Activated CD4-positive, alpha-beta memory T cell treated with anti-CD3 and anti-CD28 coated beads for 36 hours (primary cell): ENCODE measurements at regions not wholly inside any gene's neighbourhood (a gene's known extent, or its start where the extent isn't known, plus 50 kb on each side); places are given as distances from the start of the nearest gene placed in this dataset.

Experiments used
- CTCF ChIA-PET: fragments of 350-600 bp; sonication (Branson Sonifier 250); formaldehyde crosslinking; loops from one replicate; lab custom pipeline; 2021; ENCODE audit warnings: antibody characterized with exemption, inconsistent platforms; lab: Charles Lee
- POLR2A ChIA-PET: fragments of 350-600 bp; sonication (Branson Sonifier 250); formaldehyde crosslinking; loops from one replicate; lab custom pipeline; 2021; ENCODE audit warnings: antibody characterized with exemption; lab: Charles Lee
- DNase-seq: peaks from one replicate; pipeline ENCODE4 v3.0.0-alpha.2; 2020
- H3K27ac Mint-ChIP-seq: one replicate; pipeline ENCODE4 v1.8.0; 2021; ENCODE audit warnings: mixed read lengths
- H3K27me3 Mint-ChIP-seq: one replicate; pipeline ENCODE4 v1.8.0; 2021; ENCODE audit warnings: mixed read lengths
- H3K36me3 Mint-ChIP-seq: one replicate; pipeline ENCODE4 v1.8.0; 2021; ENCODE audit warnings: mixed read lengths
- H3K4me1 Mint-ChIP-seq: one replicate; pipeline ENCODE4 v1.8.0; 2021; ENCODE audit warnings: low read depth, mixed read lengths
- H3K4me3 Mint-ChIP-seq: one replicate; pipeline ENCODE4 v1.8.0; 2021; ENCODE audit warnings: mild to moderate bottlenecking, mixed read lengths
- H3K9me3 Mint-ChIP-seq: one replicate; pipeline ENCODE4 v1.8.0; 2021; ENCODE audit warnings: mixed read lengths
- intact Hi-C: fragments of 100-400 bp; cut with micrococcal nuclease; formaldehyde crosslinking; loops from one replicate; pipeline ENCODE4 v1.15.1; 2023

GRCh38 chr4:122309988-122310626 lies 68.7 kb upstream of the ADAD1 start:
- no peak for DNase-seq
- Mint-ChIP-seq H3K4me3 (no peak overlapping the region), H3K27ac (no peak overlapping the region), H3K36me3 (peaks cover 12% of the 10 kb centered on the region), H3K27me3 (no peaks in the 10 kb centered on the region), H3K9me3 (no peaks in the 10 kb centered on the region), H3K4me1 (peaks cover 5% of the 10 kb centered on the region)
- ChIA-PET POLR2A (no interaction called here), CTCF (interaction anchor here (0.6 to 3.9 kb wide), 5 partner anchors 266 to 621 kb away, joined by 3 to 45 read pairs (median 3); no protein-coding TSS in a partner anchor)
- intact Hi-C loops, result loop anchor here (1.0 to 10.0 kb wide), 4 partner anchors 141 to 402 kb away; partner anchors contain the start of gene TRPC3

- CTCF ChIA-PET, result interaction anchor here (0.6 to 3.9 kb wide), 5 partner anchors 11 to 404 kb away, joined by 3 to 45 read pairs (median 3); no protein-coding TSS in a partner anchor
- POLR2A ChIA-PET, result no interaction called here
- Mint-ChIP-seq H3K9me3 (no peaks in the 10 kb centered on the region), H3K36me3 (peaks cover 16% of the 10 kb centered on the region), H3K27ac (no peak overlapping the region), H3K4me1 (peaks cover 5% of the 10 kb centered on the region), H3K27me3 (no peaks in the 10 kb centered on the region), H3K4me3 (no peak overlapping the region)
- intact Hi-C loops, result loop anchor here (5.0 to 10.0 kb wide), 2 partner anchors 358 to 399 kb away; partner anchors contain the start of gene TRPC3
- DNase-seq, result no peak
These were observed 65.7 kb upstream of the ADAD1 start for GRCh38 chr4:122313006-122313646.

- H3K27ac Mint-ChIP-seq, result no peak overlapping the region
- intact Hi-C loops, result no loop called here
These were observed 51.9 kb upstream of the ADAD1 start for GRCh38 chr4:122326908-122327307.

GRCh38 chr4:122328893-122329292 lies 49.9 kb upstream of the ADAD1 start:
- Mint-ChIP-seq H3K36me3 (peaks cover 28% of the 10 kb centered on the region), H3K4me1 (peaks cover 4% of the 10 kb centered on the region), H3K27me3 (no peaks in the 10 kb centered on the region), H3K4me3 (no peak overlapping the region), H3K27ac (no peak overlapping the region), H3K9me3 (no peaks in the 10 kb centered on the region)
- POLR2A ChIA-PET, result no interaction called here
- no peak for DNase-seq
- CTCF ChIA-PET, result interaction anchor here (2.1 kb wide), 1 partner anchor 249 kb away, joined by 6 read pairs; no protein-coding TSS in a partner anchor
- intact Hi-C loops, result no loop called here

More at GRCh38 chr4:122326908-122327307, 51.9 kb upstream of the ADAD1 start:
- no peak overlapping the region for H3K4me3 Mint-ChIP-seq
- H3K27me3 Mint-ChIP-seq, result no peaks in the 10 kb centered on the region
- peaks cover 17% of the 10 kb centered on the region for H3K4me1 Mint-ChIP-seq
- no peaks in the 10 kb centered on the region for H3K9me3 Mint-ChIP-seq
- ChIA-PET CTCF (no interaction called here), POLR2A (no interaction called here)
- H3K36me3 Mint-ChIP-seq, result peaks cover 33% of the 10 kb centered on the region
- no peak for DNase-seq
